HG02973 (cell line): ENCODE measurements at regions not wholly inside any gene's neighbourhood (a gene's known extent, or its start where the extent isn't known, plus 50 kb on each side); places are given as distances from the start of the nearest gene placed in this dataset.

Source experiments
- ATAC-seq: cut with Tn5 transposase; IDR thresholded peaks from one replicate; pipeline ENCODE4 v1.9.1; 2021; ENCODE audit warnings: moderate library complexity; ENCODE audit not compliant: unreplicated experiment

DNA sequence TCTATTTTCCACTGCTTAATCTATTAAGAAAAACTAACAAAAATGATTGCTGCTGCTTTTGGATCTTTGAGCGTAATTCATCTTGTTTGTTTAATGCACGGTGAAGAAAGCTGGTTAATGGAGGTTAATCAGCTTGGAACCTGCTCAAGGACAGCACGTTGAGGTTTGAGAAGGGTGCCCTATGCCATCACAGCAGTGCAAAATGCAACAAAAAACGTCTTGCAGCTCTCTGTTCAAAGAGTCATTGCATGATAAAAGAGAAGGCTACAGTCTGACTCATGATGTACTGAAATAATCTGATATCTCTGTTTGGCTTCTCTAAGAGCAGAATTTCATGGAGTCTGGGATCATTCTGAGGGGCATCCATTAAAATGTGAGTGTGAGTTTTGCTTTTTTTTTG is 80.6 kb upstream of the PREP start:
- ATAC-seq = no peak

DNA sequence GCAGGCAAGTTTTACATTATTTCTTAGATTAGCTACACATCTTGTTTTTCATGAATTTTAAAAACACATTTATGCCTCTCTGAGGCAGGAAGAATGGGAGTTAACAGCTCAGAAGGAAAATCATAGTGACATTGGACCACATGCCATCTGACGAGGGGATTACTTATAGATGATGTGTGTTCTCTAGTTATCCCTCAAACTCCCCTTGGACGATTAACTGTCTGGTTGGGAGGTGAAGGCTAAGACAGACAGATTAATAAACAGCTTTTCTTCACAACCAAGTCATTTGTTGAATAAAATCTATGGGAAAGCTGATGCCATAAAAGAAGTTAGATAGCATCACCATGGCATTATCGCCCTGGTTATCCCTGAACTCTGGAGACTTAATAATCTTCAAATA is 80.0 kb upstream of the PREP start:
- no peak for ATAC-seq

DNA sequence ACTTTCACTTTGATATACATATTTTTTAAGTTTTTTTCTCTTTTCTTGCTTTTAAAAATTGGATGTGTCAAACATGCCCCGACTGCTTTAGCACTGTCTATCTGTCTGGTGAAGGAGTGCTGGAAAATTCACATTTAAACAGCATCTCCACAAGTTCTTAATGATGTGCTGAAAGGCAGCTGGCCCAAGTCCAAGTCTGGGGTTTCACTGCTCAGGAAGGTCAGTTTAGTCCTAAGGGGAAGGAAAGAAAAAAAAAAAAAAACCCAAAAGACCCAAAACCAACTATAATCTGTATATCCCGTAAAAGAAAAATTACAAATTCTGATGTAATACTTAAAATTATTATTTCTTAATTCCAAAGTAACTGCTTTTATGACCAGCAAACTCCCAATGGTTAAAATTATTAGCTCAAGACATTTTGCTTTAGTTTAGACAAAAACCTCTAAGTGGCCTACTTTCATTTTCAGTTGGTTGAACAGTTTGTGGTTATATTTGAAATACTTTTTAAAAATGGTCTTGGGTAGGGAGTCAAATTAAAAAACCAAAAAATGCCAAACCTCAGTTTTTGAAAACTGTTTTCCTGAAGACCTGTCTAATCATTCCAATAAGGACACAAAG is 79.5 kb upstream of the PREP start:
- ATAC-seq = no peak

DNA sequence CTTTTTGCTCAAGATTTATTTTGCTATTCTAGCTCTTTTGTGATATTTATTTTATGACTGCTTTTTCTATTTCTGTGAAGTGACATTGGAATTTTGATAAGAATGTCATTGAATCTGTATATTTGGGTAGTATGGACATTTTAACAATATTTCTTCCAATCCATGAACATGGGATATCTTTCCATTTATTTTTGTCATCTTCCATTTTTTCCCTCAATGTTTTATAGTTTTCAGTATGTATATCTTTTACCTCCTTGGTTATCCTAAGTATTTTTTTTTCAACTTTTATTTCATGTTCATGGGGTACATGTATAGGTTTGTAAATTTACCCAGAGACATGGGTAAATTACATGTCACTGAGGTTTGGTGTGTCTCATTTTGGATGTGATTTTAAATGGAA is 74.1 kb upstream of the PREP start:
- no peak for ATAC-seq

DNA sequence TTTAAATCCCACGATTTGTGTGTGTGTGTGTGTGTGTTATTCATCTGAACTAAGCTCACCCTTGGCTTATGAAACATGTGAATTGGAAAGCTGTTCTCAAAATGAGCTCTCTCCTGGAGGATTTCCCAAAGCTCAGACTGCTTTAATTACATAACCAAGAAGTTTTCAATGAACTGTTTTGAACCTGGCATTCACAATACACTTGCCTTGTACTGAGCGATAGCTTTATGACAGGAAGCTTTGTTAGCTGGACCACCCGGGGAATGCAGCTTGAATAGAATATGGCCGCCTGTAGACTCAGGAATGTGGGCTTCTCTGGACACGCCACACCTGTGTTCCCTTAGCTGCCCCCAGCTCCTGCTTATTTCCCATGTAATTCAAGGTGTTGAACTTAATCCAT is 71.4 kb upstream of the PREP start:
- ATAC-seq = no peak

DNA sequence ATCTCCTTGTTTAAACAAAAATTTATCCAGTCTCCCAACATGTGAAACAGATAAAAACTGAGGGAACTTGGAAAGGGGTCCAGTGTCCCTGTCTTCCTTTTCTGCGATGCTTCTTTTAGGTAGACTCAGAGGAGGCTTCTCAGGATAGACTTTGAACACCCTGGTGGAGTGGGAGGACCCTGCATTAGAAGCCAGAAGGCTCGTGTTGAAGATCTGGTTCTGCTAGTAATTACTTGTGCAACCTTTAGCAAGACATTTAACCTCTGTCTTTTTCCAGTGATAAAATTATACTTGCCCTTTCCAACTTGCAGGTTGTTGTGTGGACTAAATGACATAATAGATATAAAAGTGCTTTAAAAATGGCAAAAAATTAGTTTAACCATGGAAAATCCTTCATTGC is 67.1 kb upstream of the PREP start:
- no peak for ATAC-seq

DNA sequence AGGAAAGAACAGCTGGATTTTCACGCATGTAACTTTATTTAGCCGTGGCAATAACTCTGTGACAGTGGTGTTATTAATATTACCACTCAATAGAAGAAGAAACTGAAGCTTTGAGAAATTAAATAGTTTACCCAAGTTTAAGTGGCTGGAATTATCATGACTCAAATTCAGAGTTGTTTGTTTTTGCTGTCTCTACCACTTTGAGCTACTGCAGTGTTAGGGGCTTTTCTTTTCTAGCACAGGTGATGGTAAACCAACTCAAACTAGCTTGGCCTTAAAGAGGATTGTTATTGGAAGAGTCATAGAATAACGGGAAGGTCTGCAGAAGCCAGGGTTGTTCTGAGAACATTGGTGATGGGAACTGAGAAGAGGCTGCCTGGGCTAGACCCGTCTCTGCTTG is 66.0 kb upstream of the PREP start:
- no peak for ATAC-seq

DNA sequence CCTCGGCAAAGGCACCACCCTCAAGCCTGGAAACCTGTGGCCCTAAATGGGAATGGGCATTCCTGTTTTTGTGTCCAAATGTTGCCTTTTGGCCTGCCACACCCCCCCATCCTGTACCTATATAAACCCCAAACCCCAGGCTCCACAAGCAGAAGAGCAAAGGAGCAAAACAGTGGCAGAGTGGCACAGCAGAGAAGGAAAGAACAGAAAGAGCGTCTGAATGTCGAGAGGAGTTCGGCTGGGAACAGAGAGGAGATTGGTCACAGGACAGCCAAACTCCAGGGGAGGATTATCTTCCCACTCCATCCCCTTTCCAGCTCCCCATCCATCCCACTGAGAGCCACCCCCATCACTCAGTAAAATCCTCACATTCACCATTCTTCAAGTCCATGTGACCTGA is 58.0 kb upstream of the PREP start:
- ATAC-seq = no peak

DNA sequence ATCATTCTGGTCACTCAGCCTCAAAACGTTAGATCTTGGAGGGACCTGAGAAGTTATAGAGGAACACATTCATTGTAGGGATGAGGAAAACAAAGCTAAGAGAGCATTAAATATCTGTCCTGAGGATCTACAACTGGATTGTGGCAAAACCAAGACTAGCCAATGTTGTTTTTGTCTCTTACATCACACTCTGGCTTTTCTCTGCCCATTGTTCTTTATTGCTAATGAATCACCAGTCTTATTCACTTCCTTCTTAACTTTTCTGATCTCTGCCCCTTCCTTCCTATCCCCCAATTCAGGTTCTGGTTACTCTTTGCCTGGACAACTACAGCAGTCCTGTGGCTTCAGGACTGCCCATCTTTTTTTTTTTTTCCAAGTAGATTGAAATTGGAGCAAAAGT is 57.0 kb upstream of the PREP start:
- no peak for ATAC-seq

DNA sequence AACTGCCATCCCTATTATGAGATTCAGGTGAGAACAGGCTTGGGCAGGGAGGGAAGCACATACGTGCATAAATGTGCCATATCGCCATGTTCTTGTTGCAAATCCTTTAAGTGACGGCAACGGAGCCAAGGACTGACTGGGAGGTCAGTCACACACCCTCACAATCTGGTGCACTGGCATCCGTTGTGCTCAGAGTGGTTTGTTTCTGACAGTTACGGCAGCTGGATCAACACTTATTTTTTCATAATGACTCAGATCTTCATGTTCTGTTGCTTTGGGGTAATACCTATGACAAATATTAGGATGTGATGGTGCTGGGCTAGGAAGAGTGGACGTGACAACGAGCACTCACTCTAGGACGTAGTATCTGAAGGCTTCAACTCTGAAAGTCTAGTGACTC is 56.2 kb upstream of the PREP start:
- peak; percentile 97 for ATAC-seq

DNA sequence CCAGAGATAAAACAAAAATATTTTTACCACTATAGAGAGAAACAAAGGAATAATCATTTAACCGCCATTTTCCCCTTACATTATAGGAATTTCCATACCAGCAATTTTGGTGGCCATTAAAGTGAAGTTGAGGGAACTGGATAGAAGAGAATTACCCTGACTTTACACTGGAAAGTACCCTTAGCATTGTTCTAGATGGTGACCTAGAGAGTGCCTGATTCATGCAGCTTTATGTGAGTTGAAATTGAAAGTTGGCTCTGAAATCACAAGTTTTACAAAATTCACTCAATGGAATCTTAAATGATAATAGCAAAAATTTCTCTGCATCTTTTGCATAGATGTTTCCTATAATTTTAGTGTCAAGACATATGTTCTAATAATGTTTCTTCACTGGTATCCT is 55.7 kb upstream of the PREP start:
- peak; percentile 41 for ATAC-seq

DNA sequence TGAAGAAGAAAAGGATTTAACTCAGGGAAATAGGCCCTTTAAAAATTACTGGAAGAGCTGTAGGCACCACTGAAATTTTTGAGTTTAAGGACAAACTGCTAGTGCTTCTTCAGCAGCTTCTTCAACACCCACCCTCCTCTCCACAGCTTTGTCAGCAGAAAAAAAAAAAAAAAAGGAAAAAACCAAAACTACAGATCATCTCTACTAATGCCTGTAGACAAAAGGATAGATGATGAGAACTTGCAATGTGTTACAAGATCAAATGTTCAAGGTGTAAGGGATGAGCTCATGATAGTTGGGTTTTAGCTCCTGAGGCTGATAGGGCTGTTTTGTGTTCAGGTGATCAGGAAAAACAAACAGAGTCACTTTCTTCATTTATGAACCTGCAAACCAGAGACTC is 55.2 kb upstream of the PREP start:
- no peak for ATAC-seq

DNA sequence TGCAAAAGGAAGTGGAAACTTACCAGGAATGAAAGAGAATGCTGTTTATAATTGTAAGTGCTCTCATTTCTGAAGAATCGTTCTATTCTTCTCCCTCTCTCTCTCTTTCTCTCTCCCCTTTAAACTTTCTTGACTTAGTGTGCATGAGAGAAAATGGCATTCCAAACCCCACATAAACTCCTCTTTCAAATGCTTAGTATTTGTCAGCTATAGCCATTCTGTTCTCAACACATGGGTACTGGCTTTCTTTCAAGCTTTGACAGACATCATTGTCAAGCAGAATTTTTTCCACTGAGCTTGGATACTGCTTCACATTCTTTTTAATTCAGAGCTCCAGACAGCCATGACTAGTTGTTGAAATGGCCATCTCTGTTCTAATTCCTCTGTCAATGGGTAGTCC is 51.1 kb upstream of the PREP start:
- ATAC-seq = no peak

DNA sequence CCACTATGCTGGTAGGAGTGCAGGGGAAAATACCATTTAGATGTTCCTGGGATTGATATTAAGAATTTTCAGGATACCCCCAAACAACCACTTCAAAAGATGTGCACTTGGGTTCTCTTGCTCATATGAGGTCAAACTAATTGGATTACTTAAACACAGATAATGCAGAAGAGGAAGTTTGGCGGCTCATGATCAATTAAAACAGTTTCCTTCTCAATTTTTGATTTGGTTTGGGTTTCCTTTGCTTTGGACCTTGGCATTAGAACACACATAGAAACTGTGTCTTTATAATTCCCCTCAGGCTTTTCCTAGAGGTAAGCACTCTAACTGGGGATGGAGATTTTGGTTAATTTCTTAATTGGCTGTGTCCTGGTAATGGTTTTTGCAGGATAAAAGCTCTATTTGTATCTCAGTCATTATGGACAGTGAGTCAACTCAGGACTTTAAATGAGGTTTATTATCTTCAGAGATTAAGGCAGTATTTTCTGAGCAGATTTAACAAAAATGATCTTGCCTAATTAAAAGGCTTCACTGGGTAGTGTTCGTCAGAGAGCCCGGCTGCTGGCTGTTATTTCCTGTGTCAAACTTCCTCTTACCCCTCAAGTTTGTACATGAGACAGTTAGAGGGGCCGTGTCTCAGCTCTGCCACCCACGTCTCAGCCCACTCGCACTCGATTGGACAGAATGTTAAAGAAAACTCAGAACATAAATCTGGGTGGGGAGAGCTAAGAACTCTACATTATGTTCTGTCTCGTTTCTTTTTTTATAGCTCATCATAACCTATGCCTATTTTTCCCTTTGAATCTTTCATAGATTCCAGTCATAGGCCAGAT is 50.3 kb upstream of the PREP start:
- ATAC-seq = no peak
